ENCODE measurements at regions not wholly inside any gene's neighbourhood (a gene's known extent, or its start where the extent isn't known, plus 50 kb on each side); places are given as distances from the start of the nearest gene placed in this dataset.

GRCh38 chr7:91527460-91527859, 263.2 kb downstream of the FZD1 start (continued):
- TF ChIP-seq ZNF274 (IDR thresholded peaks at IDR 0.05; ENCODE audit: borderline replicate concordance, low read depth, low read length) (no peak), SOX6 (IDR thresholded peaks at IDR 0.05) (peak; percentile 53), CTBP1 (IDR thresholded peaks at IDR 0.05; ENCODE audit: borderline replicate concordance) (peak; percentile 77; the same call in 1 of the 2 replicates), TARDBP (IDR thresholded peaks at IDR 0.05) (no peak), CTCF (IDR thresholded peaks at IDR 0.05 in 2 of 3, conservative IDR thresholded peaks at IDR 0.05 in 1 of 3; ENCODE audit: insufficient read depth in 2 of 3, low read depth in 1 of 3, low read length in 3 of 3) (no peak), NR2F6 (CRISPR knock-in tag; IDR thresholded peaks at IDR 0.05) (no peak), TEAD1 (CRISPR knock-in tag; IDR thresholded peaks at IDR 0.05) (no peak), MAFG (tag; conservative IDR thresholded peaks at IDR 0.05) (peak; percentile 66), ZNF668 (CRISPR knock-in tag; IDR thresholded peaks at IDR 0.05) (no peak), UBTF (IDR thresholded peaks at IDR 0.05; ENCODE audit: borderline replicate concordance in 1 of 2, low read depth in 2 of 2, low read length in 2 of 2) (no peak), ZBTB49 (CRISPR knock-in tag; IDR thresholded peaks at IDR 0.05; ENCODE audit: borderline replicate concordance) (no peak), STAT5A (IDR thresholded peaks at IDR 0.05; ENCODE audit: borderline replicate concordance, low read length) (no peak), LCOR (CRISPR knock-in tag; IDR thresholded peaks at IDR 0.05) (peak; percentile 26; the same call in 1 of the 2 replicates), ARID1B (IDR thresholded peaks at IDR 0.05) (peak; percentile 69), E2F6 (IDR thresholded peaks at IDR 0.05; ENCODE audit: borderline replicate concordance in 1 of 2, extremely low read depth in 1 of 2, insufficient read depth in 1 of 2, insufficient read length in 1 of 2, low read depth in 1 of 2, low read length in 1 of 2, poor library complexity in 1 of 2, severe bottlenecking in 1 of 2) (no peak), ZNF778 (CRISPR knock-in tag; IDR thresholded peaks at IDR 0.05) (no peak)
